ENCODE measurements at regions not wholly inside any gene's neighbourhood (a gene's known extent, or its start where the extent isn't known, plus 50 kb on each side); places are given as distances from the start of the nearest gene placed in this dataset.

GRCh38 chr5:2142456-2142954 lies 259.8 kb upstream of the IRX4 start:
- TF ChIP-seq, protein P1, sequence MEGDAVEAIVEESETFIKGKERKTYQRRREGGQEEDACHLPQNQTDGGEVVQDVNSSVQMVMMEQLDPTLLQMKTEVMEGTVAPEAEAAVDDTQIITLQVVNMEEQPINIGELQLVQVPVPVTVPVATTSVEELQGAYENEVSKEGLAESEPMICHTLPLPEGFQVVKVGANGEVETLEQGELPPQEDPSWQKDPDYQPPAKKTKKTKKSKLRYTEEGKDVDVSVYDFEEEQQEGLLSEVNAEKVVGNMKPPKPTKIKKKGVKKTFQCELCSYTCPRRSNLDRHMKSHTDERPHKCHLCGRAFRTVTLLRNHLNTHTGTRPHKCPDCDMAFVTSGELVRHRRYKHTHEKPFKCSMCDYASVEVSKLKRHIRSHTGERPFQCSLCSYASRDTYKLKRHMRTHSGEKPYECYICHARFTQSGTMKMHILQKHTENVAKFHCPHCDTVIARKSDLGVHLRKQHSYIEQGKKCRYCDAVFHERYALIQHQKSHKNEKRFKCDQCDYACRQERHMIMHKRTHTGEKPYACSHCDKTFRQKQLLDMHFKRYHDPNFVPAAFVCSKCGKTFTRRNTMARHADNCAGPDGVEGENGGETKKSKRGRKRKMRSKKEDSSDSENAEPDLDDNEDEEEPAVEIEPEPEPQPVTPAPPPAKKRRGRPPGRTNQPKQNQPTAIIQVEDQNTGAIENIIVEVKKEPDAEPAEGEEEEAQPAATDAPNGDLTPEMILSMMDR (IDR thresholded peaks at IDR 0.05): no peak
- TF ChIP-seq ZFX (IDR thresholded peaks at IDR 0.05; ENCODE audit: borderline replicate concordance): no peak
